ACC112 (cell line): ENCODE measurements at regions not wholly inside any gene's neighbourhood (a gene's known extent, or its start where the extent isn't known, plus 50 kb on each side); places are given as distances from the start of the nearest gene placed in this dataset.

Source experiments
- H2AFZ ChIP-seq: fragments of 200-600 bp; sonication (generic); one replicate; pipeline ENCODE4 v1.6.0; 2017; ENCODE audit warnings: antibody characterized with exemption, low read length; ENCODE audit not compliant: unreplicated experiment
- H3K27ac ChIP-seq: fragments of 200-600 bp; sonication (generic); 2 replicates; pipeline ENCODE4 v1.5.1; 2014; ENCODE audit warnings: low read depth, mild to moderate bottlenecking, antibody characterized with exemption, low read length, moderate library complexity
- H3K27me3 ChIP-seq: fragments of 200-600 bp; sonication (generic); 2 replicates; pipeline ENCODE4 v1.6.1; 2014; ENCODE audit warnings: mild to moderate bottlenecking, antibody characterized with exemption, low read length, moderate library complexity, mixed read lengths; ENCODE audit not compliant: insufficient read depth
- H3K36me3 ChIP-seq: fragments of 200-600 bp; sonication (generic); 2 replicates; pipeline ENCODE4 v1.6.1; 2016; ENCODE audit warnings: mild to moderate bottlenecking, antibody characterized with exemption, low read length, moderate library complexity, mixed read lengths; ENCODE audit not compliant: insufficient read depth
- H3K4me1 ChIP-seq: fragments of 200-600 bp; sonication (generic); one replicate; pipeline ENCODE4 v1.6.1; 2016; ENCODE audit warnings: low read length, mixed read lengths; ENCODE audit not compliant: insufficient read depth, unreplicated experiment, control insufficient read depth
- H3K4me3 ChIP-seq: fragments of 200-600 bp; sonication (generic); 2 replicates; pipeline ENCODE4 v1.5.1; 2014; ENCODE audit warnings: mild to moderate bottlenecking, low read depth, low read length
- H3K79me2 ChIP-seq: fragments of 200-600 bp; sonication (generic); one replicate; pipeline ENCODE4 v1.6.0; 2016; ENCODE audit warnings: low read length; ENCODE audit not compliant: control insufficient read depth, unreplicated experiment, insufficient read depth

- Histone ChIP-seq H3K4me1 (no peaks in the 10 kb centered on the region), H3K27ac (no peak overlapping the region), H2AFZ (no peak overlapping the region), H3K79me2 (no peaks in the 10 kb centered on the region), H3K27me3 (peaks cover 8% of the 10 kb centered on the region; the same call in 1 of the 2 replicates), H3K36me3 (no peaks in the 10 kb centered on the region), H3K4me3 (no peak overlapping the region)
These were observed 75.9 kb upstream of the SLC10A2 start for GRCh38 chr13:103142151-103142550.

DNA sequence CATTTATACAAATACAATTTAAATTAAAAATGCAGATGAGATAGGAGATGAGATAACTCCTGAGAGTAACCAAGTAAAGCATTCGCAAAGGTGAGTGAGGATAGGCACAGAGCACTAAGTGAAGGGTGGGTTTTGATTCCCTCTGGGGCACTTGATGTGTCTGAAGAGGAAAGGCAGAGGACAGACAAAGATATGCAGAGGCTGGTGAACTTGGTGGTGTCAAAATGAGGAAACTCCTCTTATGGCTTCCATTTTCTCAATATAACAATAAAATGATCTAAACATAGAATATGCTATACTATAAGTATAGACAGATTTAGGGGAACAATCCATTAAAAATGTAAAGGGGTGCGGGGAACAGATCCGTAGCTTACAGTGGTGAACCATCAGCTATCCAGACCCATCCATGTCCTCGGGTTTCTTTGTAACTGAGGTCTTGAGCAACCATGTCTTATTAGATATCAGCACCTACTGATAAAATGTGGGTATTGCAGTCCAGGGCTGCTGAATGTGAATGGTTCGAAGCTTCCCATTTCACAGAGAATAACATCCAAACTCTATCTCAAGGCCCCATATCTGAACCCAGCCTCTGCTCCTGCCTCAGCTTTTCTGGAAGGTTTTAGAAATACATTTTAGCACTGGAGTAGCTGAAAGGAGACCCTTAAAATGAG, 73.9 kb upstream of the SLC10A2 start:
- Histone ChIP-seq H2AFZ (no peak overlapping the region), H3K79me2 (no peaks in the 10 kb centered on the region)

GRCh38 chr13:103134271-103134670, 68.1 kb upstream of the SLC10A2 start:
- no peak overlapping the region for H3K4me3 ChIP-seq
- no peak overlapping the region for H2AFZ ChIP-seq
- H3K4me1 ChIP-seq: no peaks in the 10 kb centered on the region
- no peaks in the 10 kb centered on the region for H3K27me3 ChIP-seq
- H3K27ac ChIP-seq: no peak overlapping the region
- no peaks in the 10 kb centered on the region for H3K36me3 ChIP-seq
- no peaks in the 10 kb centered on the region for H3K79me2 ChIP-seq

More for the DNA sequence above, 73.9 kb upstream of the SLC10A2 start:
- Histone ChIP-seq H3K27ac (no peak overlapping the region), H3K4me1 (no peaks in the 10 kb centered on the region), H3K36me3 (no peaks in the 10 kb centered on the region), H3K27me3 (peaks cover 3% of the 10 kb centered on the region; the same call in 1 of the 2 replicates), H3K4me3 (no peak overlapping the region)

GRCh38 chr13:103133556-103133955, 67.3 kb upstream of the SLC10A2 start:
- Histone ChIP-seq H2AFZ (no peak overlapping the region), H3K79me2 (no peaks in the 10 kb centered on the region), H3K36me3 (no peaks in the 10 kb centered on the region), H3K4me1 (no peaks in the 10 kb centered on the region), H3K27ac (no peak overlapping the region), H3K4me3 (no peak overlapping the region), H3K27me3 (no peaks in the 10 kb centered on the region)

DNA sequence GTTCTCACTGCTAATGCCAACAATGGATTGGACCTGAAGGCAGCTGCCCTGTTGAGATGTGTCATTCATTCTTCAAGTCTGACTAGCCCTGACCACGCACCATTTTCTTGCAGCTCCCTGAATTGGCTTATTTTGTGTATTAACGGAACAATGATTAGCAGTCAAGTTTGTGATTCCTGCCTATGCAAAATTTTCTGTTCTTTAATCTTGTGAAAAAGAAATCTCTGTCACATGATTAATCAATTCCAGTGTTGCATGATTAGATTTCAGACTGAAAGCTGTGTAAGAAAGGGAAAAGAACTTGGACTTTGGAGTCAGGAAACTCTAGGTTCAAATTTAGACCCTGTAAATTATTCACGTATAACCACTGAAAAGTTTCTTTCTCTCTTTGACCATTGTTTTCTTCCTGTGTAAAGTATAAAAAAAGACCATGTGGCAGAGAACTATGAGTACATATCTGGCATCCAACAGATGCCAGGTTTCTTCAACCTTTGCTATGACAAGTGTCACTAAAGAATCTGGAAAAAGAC, 64.5 kb upstream of the SLC10A2 start:
- H3K79me2 ChIP-seq: no peaks in the 10 kb centered on the region
- no peaks in the 10 kb centered on the region for H3K36me3 ChIP-seq
- no peaks in the 10 kb centered on the region; the same call in 1 of the 2 replicates for H3K27me3 ChIP-seq
- H2AFZ ChIP-seq: no peak overlapping the region
- H3K27ac ChIP-seq: no peak overlapping the region
- H3K4me3 ChIP-seq: no peak overlapping the region
- H3K4me1 ChIP-seq: no peaks in the 10 kb centered on the region

GRCh38 chr13:103130146-103130545, 63.9 kb upstream of the SLC10A2 start:
- Histone ChIP-seq H2AFZ (no peak overlapping the region), H3K27me3 (peaks cover 4% of the 10 kb centered on the region; the same call in 1 of the 2 replicates), H3K4me1 (no peaks in the 10 kb centered on the region), H3K4me3 (no peak overlapping the region), H3K79me2 (no peaks in the 10 kb centered on the region), H3K36me3 (no peaks in the 10 kb centered on the region), H3K27ac (no peak overlapping the region)
